ENCODE measurements at regions not wholly inside any gene's neighbourhood (a gene's known extent, or its start where the extent isn't known, plus 50 kb on each side); places are given as distances from the start of the nearest gene placed in this dataset.
"Not testable (repeated sequence)": the region's sequence is repeated elsewhere in the genome, so short reads cannot be mapped to it uniquely, and the experiment has no call there.

DNA sequence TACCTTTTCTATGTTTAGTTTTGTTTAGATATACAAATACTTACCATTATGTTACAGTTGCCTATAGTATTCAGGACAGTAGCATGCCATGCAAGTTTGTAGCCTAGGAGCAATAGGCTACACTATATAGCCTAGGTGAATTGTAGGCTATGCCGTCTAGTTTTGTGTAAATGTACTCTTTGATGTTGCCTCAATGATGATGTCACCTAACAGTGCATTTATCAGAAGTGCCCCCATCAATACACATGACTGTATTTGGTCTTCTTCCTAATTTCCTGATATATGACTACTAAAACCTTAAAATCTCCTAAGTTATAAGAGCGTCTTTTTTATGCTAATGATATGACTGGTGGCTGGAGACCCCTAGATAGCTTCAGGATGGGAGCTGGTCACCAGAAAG lies 394.4 kb upstream of the STXBP6 start:
- no peak for DNase-seq (ENCODE audit: insufficient read length, low spot score)
- FAIRE-seq, result no peak

DNA sequence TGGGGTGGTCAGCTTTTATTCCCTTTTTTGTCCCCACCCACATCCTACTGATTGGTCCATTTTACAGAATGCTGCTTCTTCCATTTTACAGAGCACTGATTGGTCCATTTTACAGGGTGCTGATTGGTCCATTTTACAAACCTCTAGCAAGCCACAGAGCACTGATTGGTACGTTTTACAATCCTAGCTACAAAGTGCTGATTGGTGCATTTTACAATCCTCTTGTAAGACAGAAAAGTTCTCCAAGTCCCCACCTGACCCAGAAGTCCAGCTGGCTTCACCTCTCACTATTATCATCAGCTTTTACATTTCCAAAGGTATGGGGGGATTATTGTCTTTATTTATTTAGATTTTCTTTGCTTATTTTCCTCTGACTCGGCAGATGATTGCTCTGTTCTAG lies 390.4 kb upstream of the STXBP6 start:
- FAIRE-seq; DNase-seq (ENCODE audit: insufficient read length, low spot score): not testable (repeated sequence)

DNA sequence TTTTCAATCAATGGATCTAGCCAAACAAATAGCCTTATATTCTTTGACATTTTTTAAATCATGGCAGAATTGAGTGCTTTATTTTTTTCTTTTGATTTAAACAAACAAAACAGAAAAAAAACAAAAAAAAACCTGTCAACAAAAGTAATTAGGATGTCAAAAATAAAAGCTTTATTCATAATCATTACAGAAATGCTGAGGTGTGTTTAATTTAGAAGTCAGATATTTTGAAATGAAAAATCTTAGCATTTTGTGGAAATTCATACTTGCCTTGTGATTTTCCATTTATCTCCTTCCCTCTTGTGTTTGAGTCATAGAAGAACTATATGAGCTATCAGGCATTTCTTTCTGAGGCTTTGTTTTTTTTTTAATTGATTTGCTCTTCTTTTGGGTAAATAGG lies 387.0 kb upstream of the STXBP6 start:
- no peak for FAIRE-seq

DNA sequence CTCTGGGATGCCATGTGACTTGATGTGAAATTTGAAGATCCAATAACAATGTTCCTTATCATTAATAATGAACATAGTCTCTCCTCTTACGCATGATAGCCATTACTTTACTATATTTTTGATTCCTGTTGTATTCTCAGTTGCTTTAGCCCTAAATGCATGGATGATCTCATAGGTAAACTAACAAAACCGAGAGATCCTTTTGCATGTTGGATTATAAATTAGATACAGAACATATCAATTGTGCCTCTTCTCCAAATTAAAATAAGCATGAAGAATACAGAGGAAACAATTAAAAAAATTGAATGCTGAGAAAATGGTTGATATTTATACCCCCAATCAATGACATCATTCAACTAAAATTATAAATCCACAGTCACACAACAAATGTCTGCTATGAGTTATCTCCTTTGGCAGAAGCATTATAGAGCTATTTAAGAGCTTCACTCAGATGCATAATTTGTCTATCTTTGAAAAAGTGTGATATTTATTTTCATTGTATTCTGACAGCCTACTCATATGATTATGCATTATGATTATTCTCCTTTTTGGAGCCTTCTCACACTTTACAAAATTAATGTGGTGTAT lies 386.4 kb upstream of the STXBP6 start:
- no peak for DNase-seq (ENCODE audit: insufficient read length, low spot score)
- FAIRE-seq, result no peak

More for the DNA sequence above, 387.0 kb upstream of the STXBP6 start:
- no peak for DNase-seq (ENCODE audit: insufficient read length, low spot score)

DNA sequence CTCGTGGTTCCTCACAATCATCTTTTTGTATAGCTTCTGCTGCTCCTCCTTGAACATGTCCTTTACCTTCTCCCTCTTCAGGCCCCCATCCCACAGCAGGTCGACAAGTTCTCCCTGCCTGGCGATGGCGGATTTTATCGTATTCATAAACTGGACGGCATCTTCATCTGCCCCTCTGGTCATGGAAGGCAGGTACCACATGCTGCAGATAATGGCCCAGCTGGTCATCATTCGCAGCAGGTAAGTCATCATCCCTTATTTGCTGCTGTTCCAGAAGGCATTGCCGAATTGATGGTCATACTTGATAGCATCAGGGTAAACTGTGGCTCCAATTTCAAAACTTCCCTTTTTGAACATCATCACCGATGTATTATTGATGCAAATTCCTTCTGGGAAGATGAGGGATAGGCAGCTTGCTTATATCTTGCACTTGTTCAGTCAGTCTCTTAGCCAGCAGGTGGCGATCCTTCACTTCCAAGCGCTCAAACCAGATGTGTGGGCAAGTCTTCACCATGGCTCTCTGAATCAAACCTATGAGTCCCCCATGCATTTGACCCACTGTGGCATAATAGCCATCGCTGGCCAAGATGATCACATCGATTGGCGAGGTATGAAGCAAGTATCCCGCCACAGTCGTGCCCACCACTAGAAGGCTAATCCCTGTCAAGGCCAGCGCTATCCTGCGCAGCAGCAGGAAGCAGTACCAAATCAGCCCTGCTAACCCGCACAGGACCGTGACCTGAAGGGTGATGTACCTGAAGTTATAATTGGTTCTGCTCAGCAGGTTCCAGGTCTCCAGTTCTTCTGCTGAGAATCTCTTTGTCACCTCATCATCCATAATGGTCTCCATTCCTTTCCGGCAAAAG lies 381.5 kb upstream of the STXBP6 start:
- DNase-seq (ENCODE audit: insufficient read length, low spot score), result no peak

DNA sequence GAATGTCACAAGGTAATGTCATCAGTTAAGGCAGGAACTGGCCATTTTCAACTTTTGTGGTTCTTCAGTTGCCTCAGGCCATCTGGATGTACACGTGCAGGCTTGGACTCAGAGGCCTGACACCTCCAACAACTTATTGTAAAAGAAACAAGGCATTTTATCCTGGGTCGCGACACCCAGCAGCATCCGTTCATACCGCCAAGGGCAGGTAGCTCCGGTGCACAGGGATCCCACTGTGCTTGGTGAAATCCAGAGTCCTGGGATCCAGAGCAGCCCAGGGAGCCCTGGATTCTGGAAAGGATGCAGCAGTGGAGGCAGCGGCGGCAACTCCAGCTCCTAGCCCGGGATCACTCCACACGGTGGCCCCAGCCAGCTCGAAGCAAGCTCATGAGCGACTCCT lies 380.9 kb upstream of the STXBP6 start:
- FAIRE-seq (no peak), DNase-seq (ENCODE audit: insufficient read length, low spot score) (no peak)

More for the DNA sequence above, 381.5 kb upstream of the STXBP6 start:
- peak; percentile 91 for FAIRE-seq

DNA sequence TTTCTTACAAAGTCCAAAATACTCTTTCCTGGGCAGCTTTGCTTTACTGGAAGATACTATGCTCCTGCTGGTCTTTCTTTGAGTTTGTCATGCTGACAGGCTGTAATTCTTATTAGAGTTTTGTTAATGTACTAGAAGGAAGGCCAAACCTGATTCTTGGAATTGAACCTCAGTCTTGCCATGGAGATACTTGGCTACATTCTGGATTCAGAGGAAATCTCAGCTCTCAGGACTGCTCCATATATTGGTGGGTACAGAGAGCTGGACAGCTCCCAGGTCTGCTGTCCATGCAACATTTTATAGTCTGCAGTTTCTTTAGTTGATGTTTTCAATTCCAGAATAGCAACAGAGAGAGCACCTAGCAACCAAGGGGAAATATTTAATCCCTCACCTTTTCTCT lies 363.1 kb upstream of the STXBP6 start:
- FAIRE-seq, result no peak
- DNase-seq (ENCODE audit: insufficient read length, low spot score), result no peak

DNA sequence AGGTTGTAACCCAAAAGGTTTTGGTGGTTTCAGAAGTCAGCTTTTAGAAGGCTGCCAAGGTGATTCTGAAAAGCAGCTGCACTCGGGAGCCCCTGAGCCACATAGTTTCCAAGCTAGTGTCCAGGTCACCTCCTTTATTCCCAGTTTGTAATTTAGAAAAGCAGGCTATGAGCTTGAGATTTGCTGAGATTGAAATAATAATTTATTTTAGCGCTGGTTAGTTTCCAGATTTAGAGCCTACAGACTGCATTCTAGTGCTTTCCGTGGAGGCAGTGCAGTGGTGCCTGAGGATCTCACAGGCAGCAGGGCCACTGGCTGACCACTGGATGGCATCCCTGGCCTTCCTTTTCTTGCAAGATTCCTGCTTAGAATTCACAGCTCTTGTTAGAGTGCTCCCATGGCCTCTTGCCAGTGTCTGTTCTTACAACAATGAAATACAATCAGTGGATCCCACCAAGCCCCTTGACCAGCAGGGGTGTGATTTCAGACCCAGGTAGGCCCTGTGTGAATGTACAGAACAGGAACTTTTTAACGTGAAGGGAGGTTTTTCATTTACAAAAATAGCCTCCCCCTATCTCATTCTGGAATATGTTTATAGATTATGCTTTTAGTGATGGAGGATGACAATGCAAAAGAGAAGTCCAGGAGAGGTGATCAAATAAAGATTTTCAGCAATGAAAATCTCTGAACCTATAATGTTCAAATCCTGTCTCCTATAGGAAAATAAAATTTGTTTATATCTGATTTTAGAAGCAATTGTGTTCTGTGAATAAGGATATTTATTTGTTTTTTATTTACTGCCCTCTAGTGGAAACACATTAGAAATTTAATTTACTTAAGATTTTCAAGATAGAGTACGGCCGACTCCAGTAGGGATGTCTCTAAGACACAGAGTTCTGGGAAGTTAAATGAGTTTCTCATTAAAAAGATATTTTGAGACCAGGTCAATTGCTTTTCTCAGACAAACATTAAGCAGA lies 362.1 kb upstream of the STXBP6 start:
- DNase-seq (ENCODE audit: insufficient read length, low spot score) (no peak), FAIRE-seq (no peak)

DNA sequence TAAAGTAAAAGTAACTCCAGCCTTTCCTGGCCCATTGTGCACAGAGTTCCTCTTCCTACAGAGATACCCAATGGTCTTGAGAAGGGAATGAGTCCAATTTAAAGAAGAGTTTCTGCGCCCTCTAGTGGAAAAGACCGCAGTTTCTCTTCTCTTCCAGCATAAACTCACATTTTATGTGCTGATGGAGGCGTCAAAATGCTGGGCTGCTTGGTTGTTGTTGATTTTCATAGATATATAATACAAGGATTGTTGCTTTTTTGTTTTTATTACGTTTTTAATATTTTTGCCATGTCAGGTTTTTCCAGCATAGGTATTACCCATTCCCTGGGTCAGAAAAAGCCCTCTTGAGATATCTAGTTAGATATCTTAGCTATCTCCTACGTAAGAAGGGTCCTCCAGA lies 356.9 kb upstream of the STXBP6 start:
- no peak for FAIRE-seq

DNA sequence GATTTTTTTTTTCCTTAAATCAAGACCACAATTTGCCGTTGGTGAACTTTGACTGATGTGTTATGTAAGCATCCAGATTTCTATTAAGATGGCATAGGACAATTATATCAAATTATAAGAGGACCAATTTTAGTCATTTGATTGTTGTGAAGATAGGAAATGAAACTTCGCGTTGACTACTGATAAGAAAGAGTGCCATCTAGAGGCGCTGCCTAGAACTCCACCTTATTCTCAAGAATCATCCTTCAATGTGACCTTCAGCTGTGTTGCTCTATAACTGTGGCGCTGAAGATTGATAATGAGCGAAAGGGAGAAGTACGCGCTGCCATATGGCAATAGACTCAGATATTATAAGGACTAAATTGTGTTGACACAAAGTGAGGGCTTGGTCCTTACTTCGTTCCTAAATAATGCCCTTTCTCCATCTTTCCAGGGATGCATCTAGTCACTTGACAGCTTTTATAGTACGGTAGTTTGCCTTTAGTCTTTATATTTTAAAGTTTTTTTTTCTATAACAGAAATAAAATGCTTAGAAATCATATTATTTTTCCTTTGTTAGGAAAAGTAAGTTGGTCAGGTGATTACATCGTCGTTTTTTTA lies 350.8 kb upstream of the STXBP6 start:
- DNase-seq (ENCODE audit: insufficient read length, low spot score) (peak; percentile 8), FAIRE-seq (peak; percentile 38)

More for the DNA sequence above, 356.9 kb upstream of the STXBP6 start:
- no peak for DNase-seq (ENCODE audit: insufficient read length, low spot score)

DNA sequence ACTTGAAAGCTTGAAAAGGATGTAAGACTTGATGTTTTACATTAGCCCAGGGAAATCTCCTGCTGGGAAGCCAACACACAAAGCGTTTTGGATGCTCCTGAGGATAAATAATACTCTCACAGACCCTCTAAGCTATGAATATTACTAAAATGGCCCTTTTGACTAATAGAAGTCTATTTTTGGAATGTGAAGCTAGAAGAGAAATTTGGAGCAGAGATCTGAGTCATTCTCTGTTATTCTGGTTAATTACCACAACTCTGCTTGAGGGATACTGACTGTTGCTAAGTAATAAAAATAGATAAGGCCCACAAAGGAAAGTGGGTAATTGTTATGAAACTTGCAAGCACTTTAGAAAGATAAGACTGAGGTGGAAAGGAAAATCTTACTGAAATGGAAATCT lies 346.2 kb upstream of the STXBP6 start:
- no peak for FAIRE-seq

DNA sequence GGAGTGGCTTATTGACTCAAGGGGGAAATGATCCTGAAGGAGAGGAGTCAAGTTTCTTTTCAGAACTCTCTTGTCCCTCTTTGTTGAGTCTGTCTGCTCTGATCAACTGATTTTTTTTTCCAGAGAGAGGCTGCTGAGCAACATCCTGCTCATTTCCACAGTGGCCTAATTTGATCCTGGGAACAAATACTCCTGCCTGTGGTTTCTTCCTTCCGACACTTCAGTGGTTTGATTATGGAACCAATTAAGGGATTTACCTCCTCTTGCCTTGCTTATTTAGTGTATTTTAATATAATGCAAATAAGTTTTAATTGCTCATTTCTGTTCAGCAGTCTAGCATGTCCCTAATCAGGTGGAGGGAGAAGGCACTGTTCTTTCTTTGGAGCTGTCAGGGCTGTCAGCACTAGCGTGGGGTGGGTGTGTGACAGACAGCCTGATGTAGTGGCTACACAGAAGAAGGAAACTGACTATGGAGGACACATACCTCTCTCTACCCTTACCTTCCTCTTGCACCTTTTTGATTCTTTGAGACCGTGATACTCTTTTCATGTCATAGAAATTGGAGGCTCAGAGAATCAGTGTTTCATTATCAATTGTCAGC lies 344.9 kb upstream of the STXBP6 start:
- DNase-seq (ENCODE audit: insufficient read length, low spot score) (no peak), FAIRE-seq (no peak)

More for the DNA sequence above, 346.2 kb upstream of the STXBP6 start:
- DNase-seq (ENCODE audit: insufficient read length, low spot score), result no peak

DNA sequence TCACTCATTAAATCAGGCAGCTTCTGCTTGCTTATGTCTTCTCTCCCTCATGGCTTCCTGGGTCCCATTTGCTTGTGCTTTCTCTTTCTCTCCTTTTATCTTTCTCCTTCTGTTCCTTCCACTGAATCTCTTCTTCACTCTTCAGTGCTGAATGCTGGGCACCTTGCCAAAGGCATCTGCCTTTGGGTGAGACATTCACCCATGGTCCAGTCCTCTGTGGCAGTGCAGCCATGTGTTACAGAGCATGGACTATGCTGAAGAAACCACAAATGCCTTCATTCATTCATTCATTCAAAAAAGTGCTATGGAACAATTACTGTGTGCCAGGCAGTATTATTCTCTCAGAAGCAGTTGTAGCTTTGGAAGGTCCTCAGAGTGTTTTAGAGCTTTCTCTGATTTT lies 344.4 kb upstream of the STXBP6 start:
- FAIRE-seq, result no peak
- DNase-seq (ENCODE audit: insufficient read length, low spot score), result no peak

DNA sequence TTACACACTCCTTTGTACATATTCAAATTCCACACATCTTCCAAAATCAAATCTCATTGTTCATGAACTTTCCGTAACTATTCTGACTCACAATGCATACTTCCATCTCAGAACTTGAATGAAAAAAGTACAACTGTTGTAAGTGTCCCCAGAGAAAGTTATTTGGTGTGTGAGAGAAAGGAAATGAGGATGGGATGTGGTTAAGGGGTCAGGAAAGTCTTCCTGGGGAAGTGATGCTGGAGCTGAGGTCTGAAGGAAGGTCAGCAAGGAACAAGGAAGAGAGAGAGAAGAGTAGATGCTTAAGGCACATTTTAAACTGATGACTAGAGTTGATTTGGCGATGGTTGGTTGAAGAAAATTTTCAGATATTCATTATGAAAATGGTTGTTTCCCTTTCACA lies 340.0 kb upstream of the STXBP6 start:
- FAIRE-seq, result no peak
- DNase-seq (ENCODE audit: insufficient read length, low spot score), result no peak

DNA sequence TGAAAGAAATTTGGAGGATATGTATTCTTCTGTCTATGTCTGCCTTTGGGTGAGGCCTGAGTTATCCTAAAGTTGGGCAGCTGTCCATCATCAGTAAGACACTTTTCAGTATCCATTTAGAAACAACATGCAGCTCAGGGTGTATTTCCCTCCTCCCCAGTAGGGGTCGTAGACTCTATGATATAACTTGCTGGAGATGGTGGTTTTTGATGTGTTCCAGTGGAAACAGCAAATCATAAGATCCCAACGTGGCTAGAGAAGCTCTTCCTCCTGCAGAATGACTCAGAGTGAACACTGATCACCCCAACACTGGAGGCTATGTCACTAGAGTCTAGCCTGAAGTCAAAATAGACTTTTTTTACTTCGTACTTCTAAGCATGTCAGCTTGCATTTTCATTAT lies 331.6 kb upstream of the STXBP6 start:
- FAIRE-seq, result no peak
- no peak for DNase-seq (ENCODE audit: insufficient read length, low spot score)

DNA sequence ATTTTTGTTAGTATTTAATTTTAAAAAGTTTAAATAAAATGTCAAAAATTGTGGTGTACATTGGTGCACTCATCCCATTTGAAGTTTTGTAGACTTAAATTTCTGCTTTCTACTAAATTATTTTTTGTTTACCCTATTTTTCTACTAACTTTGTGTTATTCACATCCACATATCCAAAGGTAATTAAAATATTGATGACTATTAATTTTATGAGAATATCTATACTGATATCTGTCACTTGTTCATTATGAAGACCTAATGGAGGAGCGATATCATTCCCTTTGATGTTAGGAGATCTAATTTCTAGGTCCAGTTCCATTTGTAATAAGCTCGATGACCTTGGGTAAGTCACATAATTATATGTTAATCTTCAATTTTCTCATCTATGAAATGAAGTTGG lies 325.7 kb upstream of the STXBP6 start:
- DNase-seq (ENCODE audit: insufficient read length, low spot score) (no peak), FAIRE-seq (no peak)

DNA sequence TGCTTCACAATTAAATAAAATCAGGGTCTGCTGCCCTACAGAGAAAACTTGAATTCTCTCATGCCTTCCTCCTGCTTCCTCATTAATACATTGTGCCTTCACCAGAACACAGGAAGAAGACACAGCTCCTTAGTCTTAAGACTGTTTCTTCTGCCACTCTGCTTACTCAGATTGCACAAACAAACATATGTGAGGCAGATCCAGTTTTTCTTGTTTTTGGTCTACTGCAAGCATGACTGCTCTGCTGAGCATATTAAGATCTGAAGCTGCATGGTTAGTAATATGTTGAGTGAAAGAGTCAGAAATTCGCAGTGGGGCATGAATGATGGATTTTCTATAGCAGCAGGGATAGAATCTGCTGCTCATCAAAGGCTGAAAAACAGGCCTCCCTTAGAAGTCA lies 321.1 kb upstream of the STXBP6 start:
- FAIRE-seq (no peak), DNase-seq (ENCODE audit: insufficient read length, low spot score) (no peak)

DNA sequence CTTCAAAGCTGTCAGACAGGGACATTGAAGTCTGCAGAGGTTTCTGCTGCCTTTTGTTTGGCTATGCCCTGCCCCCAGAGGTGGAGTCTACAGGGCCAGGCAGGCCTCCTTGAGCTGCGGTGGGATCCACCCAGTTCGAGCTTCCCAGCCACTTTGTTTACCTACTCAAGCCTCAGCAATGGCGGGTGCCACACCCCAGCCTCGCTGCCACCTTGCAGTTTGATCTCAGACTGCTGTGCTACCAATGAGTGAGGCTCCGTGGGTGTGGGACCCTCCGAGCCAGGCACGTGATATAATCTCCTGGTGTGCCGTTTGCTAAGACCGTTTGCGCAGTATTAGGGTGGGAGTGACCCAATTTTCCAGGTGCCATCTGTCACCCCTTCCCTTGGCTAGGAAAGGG lies 320.1 kb upstream of the STXBP6 start:
- not testable (repeated sequence) for DNase-seq (ENCODE audit: insufficient read length, low spot score); FAIRE-seq

DNA sequence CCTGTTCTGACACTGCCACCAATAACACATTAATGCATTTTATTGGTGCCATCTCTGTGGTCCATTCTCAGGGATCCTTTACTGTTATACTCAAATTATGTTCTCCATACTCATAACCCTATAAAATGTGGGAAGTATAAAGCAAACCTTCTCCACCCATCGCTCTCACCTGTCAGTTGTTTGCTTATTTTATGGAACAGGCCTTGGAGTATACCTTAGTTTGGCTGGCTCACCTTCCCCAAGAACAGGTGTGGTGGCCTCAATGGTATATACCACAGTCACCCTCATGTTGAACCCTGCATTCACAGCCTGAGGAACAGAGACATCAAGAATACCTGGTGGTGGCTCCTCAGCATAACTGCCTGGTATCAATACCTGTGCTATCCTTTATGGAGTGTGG lies 308.4 kb upstream of the STXBP6 start:
- FAIRE-seq (no peak), DNase-seq (ENCODE audit: insufficient read length, low spot score) (no peak)

DNA sequence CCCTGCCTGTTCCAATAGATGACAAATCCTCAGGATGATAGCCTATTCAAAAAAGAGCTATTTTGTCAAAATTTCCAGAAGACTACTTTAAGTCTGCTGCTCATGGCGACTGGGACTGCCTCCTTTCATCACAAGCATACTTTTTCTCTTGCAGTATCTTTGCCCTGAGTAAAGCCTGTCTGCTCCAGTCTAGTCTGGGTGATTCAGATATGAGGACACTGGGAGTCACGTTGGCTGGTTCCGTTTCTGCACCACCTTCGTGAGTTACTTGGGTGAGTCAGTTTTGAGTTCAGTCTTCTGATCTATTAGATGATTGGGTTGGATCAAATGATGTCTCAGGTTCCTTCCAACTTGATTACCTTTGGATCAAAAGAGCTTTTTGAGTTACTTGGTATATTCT lies 301.3 kb upstream of the STXBP6 start:
- FAIRE-seq (no peak), DNase-seq (ENCODE audit: insufficient read length, low spot score) (no peak)
